ENCODE measurements at regions not wholly inside any gene's neighbourhood (a gene's known extent, or its start where the extent isn't known, plus 50 kb on each side); places are given as distances from the start of the nearest gene placed in this dataset.

GRCh38 chr14:53896726-53897125 is 59.9 kb downstream of the BMP4 start:
- DNase-seq (ENCODE audit: low read depth in 4 of 4, low spot score in 3 of 4) = no peak

GRCh38 chr14:53894456-53894855 is 62.2 kb downstream of the BMP4 start:
- no peak for DNase-seq (ENCODE audit: low read depth in 4 of 4, low spot score in 3 of 4)

- DNase-seq (ENCODE audit: low read depth in 4 of 4, low spot score in 3 of 4) = no peak
Measured at GRCh38 chr14:53893374-53893773, 63.3 kb downstream of the BMP4 start.

GRCh38 chr14:53890611-53891101 is 66.0 kb downstream of the BMP4 start:
- no peak for DNase-seq (ENCODE audit: low read depth in 4 of 4, low spot score in 3 of 4)

GRCh38 chr14:53888535-53889386 is 67.9 kb downstream of the BMP4 start:
- no peak for DNase-seq (ENCODE audit: low read depth in 4 of 4, low spot score in 3 of 4)

- DNase-seq (ENCODE audit: low read depth in 4 of 4, low spot score in 3 of 4) = no peak
Measured at GRCh38 chr14:53885136-53885640, 71.4 kb downstream of the BMP4 start.

- no peak for DNase-seq (ENCODE audit: low read depth in 4 of 4, low spot score in 3 of 4)
Measured at GRCh38 chr14:53884601-53885000, 72.0 kb downstream of the BMP4 start.

GRCh38 chr14:53883739-53884138 is 72.9 kb downstream of the BMP4 start:
- no peak for DNase-seq (ENCODE audit: low read depth in 4 of 4, low spot score in 3 of 4)

GRCh38 chr14:53882684-53883083 is 73.9 kb downstream of the BMP4 start:
- no peak for DNase-seq (ENCODE audit: low read depth in 4 of 4, low spot score in 3 of 4)

GRCh38 chr14:53881921-53882320 is 74.7 kb downstream of the BMP4 start:
- DNase-seq (ENCODE audit: low read depth in 4 of 4, low spot score in 3 of 4) = no peak

GRCh38 chr14:53881161-53881871 is 75.3 kb downstream of the BMP4 start:
- no peak for DNase-seq (ENCODE audit: low read depth in 4 of 4, low spot score in 3 of 4)

GRCh38 chr14:53880761-53881160 is 75.9 kb downstream of the BMP4 start:
- no peak for DNase-seq (ENCODE audit: low read depth in 4 of 4, low spot score in 3 of 4)

GRCh38 chr14:53879747-53880146 is 76.9 kb downstream of the BMP4 start:
- no peak for DNase-seq (ENCODE audit: low read depth in 4 of 4, low spot score in 3 of 4)

- DNase-seq (ENCODE audit: low read depth in 4 of 4, low spot score in 3 of 4) = no peak
Measured at GRCh38 chr14:53879022-53879686, 77.5 kb downstream of the BMP4 start.

- DNase-seq (ENCODE audit: low read depth in 4 of 4, low spot score in 3 of 4) = no peak
Measured at GRCh38 chr14:53875324-53875897, 81.2 kb downstream of the BMP4 start.

GRCh38 chr14:53874704-53875103 is 81.9 kb downstream of the BMP4 start:
- no peak for DNase-seq (ENCODE audit: low read depth in 4 of 4, low spot score in 3 of 4)

- no peak for DNase-seq (ENCODE audit: low read depth in 4 of 4, low spot score in 3 of 4)
Measured at GRCh38 chr14:53872681-53873089, 83.9 kb downstream of the BMP4 start.

- no peak for DNase-seq (ENCODE audit: low read depth in 4 of 4, low spot score in 3 of 4)
Measured at GRCh38 chr14:53871951-53872350, 84.7 kb downstream of the BMP4 start.

GRCh38 chr14:53871011-53871410 is 85.6 kb downstream of the BMP4 start:
- no peak for DNase-seq (ENCODE audit: low read depth in 4 of 4, low spot score in 3 of 4)

- DNase-seq (ENCODE audit: low read depth in 4 of 4, low spot score in 3 of 4) = no peak
Measured at GRCh38 chr14:53865711-53866110, 90.9 kb downstream of the BMP4 start.

- no peak for DNase-seq (ENCODE audit: low read depth in 4 of 4, low spot score in 3 of 4)
Measured at GRCh38 chr14:53861781-53862180, 94.8 kb downstream of the BMP4 start.

All from left renal pelvis (tissue), 4 donors.